GM12878 (cell line): ENCODE measurements at regions not wholly inside any gene's neighbourhood (a gene's known extent, or its start where the extent isn't known, plus 50 kb on each side); places are given as distances from the start of the nearest gene placed in this dataset.

Experiments
- ATAC-seq: fragments of 200-7000 bp; cut with Tn5 transposase; 3 replicates; pipeline ENCODE4 v1.9.1; 2020; ENCODE audit warnings: mild to moderate bottlenecking, moderate library complexity
- BruUV-seq: library from RNA; stranded (reverse); fragments of 400-500 nt; replicated peaks from 2 replicates; lab custom pipeline; 2021; lab: Mats Ljungman, UMichigan
- CTCF ChIA-PET: fragments of 300-600 bp; sonication (Branson Sonifier 250); formaldehyde crosslinking; extraction: SDS; loops from one replicate; lab custom pipeline; 2021; ENCODE audit warnings: inconsistent platforms; lab: Yijun Ruan, JAX
- POLR2A ChIA-PET: fragments of 350-600 bp; formaldehyde crosslinking; extraction: SDS; loops from one replicate; lab custom pipeline; 2021; ENCODE audit warnings: inconsistent platforms; lab: Charles Lee
- RAD21 ChIA-PET: fragments of 300-600 bp; sonication (Branson Sonifier 250); formaldehyde crosslinking; loops from one replicate; lab custom pipeline; 2023; ENCODE audit warnings: antibody characterized with exemption; ENCODE audit not compliant: unreplicated experiment; lab: Charles Lee
- SMC1A ChIA-PET: fragments of 300-600 bp; sonication (Branson Sonifier 250); formaldehyde crosslinking; loops from one replicate; lab custom pipeline; 2023; ENCODE audit not compliant: unreplicated experiment, uncharacterized antibody; lab: Charles Lee
- DNase-seq: peaks from one replicate; pipeline ENCODE4 v3.0.0-alpha.2; 2011; ENCODE audit warnings: low read depth, low spot score
- FAIRE-seq: peaks from 3 replicates; lab custom pipeline; 2011; peaks lifted over from hg19 to GRCh38; lab: Jason Lieb, UNC
- H2AFZ ChIP-seq: 2 replicates; pipeline ENCODE4 v1.6.0; 2011; ENCODE audit warnings: low read depth, low read length, control low read depth; ENCODE audit not compliant: control insufficient read depth
- H3K27ac ChIP-seq: 2 replicates; pipeline ENCODE4 v1.5.1; 2011; ENCODE audit warnings: control low read depth; ENCODE audit not compliant: control insufficient read depth, insufficient read depth
- H3K27me3 ChIP-seq, 2 experiments: replicated peaks in 1 of 2; 2 replicates each; pipeline versions ENCODE4 v1.6.0 to v1.6.1; 2011; ENCODE audit warnings: low read length in 1 of 2; ENCODE audit not compliant: control insufficient read depth in 2 of 2, insufficient read depth in 2 of 2
- H3K36me3 ChIP-seq, 2 experiments: 2 replicates each; pipeline ENCODE4 v1.5.1; 2011; ENCODE audit warnings: low read length in 1 of 2; ENCODE audit not compliant: control insufficient read depth in 2 of 2, insufficient read depth in 2 of 2
- H3K4me1 ChIP-seq: 2 replicates; pipeline ENCODE4 v1.6.1; 2011; ENCODE audit warnings: mild to moderate bottlenecking, low read length, moderate library complexity, mixed read lengths; ENCODE audit not compliant: control insufficient read depth, insufficient read depth
- H3K4me2 ChIP-seq: 2 replicates; pipeline ENCODE4 v1.6.0; 2011; ENCODE audit warnings: control low read depth; ENCODE audit not compliant: control insufficient read depth, insufficient read depth
- H3K4me3 ChIP-seq: fragments of 200-600 bp; sonication (generic); 2 replicates; pipeline ENCODE4 v1.5.1; 2016
- H3K79me2 ChIP-seq: 2 replicates; pipeline ENCODE4 v1.6.0; 2011; ENCODE audit warnings: low read length; ENCODE audit not compliant: control insufficient read depth, insufficient read depth
- H3K9ac ChIP-seq: 2 replicates; pipeline ENCODE4 v1.8.0; 2011; ENCODE audit warnings: low read length, control low read depth, mixed read lengths; ENCODE audit not compliant: control insufficient read depth, insufficient read depth
- H3K9me3 ChIP-seq: replicated peaks from 3 replicates; pipeline ENCODE4 v1.5.1; 2011; ENCODE audit warnings: mild to moderate bottlenecking, low read length; ENCODE audit not compliant: control insufficient read depth, insufficient read depth
- H4K20me1 ChIP-seq: 2 replicates; pipeline ENCODE4 v1.6.0; 2011; ENCODE audit not compliant: control insufficient read depth, insufficient read depth
- ATF7 ChIP-seq: fragments of 450-650 bp; IDR thresholded peaks from 2 replicates; pipeline ENCODE4 v1.6.1; 2016; ENCODE audit warnings: low read depth, mild to moderate bottlenecking
- BHLHE40 ChIP-seq, 2 experiments: fragments of 450-650 bp in 1 of 2; IDR thresholded peaks; 2 replicates each; pipeline ENCODE4 v1.6.1; 2011 to 2017; ENCODE audit warnings: low read depth in 2 of 2, borderline replicate concordance in 1 of 2, improper control_type of control experiment in 1 of 2, low read length in 1 of 2, mild to moderate bottlenecking in 1 of 2
- DPF2 ChIP-seq: fragments of 450-650 bp; IDR thresholded peaks from 2 replicates; pipeline ENCODE4 v1.6.1; 2017; ENCODE audit warnings: mild to moderate bottlenecking
- MTA2 ChIP-seq: fragments of 450-650 bp; IDR thresholded peaks from 2 replicates; pipeline ENCODE4 v1.6.1; 2016; ENCODE audit warnings: low read depth, mild to moderate bottlenecking, moderate library complexity
- PAX8 ChIP-seq: fragments of 450-650 bp; IDR thresholded peaks from 2 replicates; pipeline ENCODE4 v1.6.1; 2017; ENCODE audit warnings: mild to moderate bottlenecking, moderate library complexity
- SMAD5 ChIP-seq: IDR thresholded peaks from 2 replicates; pipeline ENCODE4 v1.6.1; 2016; ENCODE audit warnings: antibody characterized with exemption, low read depth
- SMARCA5 ChIP-seq: fragments of 450-650 bp; IDR thresholded peaks from 2 replicates; pipeline ENCODE4 v1.6.1; 2017; ENCODE audit warnings: mild to moderate bottlenecking
- SP1 ChIP-seq: IDR thresholded peaks from one replicate; pipeline ENCODE4 v1.6.1; 2011; ENCODE audit warnings: low read depth, low read length
- STAT1 ChIP-seq: fragments of 450-650 bp; conservative IDR thresholded peaks from 2 replicates; pipeline ENCODE4 v1.6.1; 2014; ENCODE audit warnings: antibody characterized with exemption, mild to moderate bottlenecking
- ZZZ3 ChIP-seq: IDR thresholded peaks from 2 replicates; pipeline ENCODE4 v1.6.1; 2011; ENCODE audit warnings: low read depth; ENCODE audit not compliant: control insufficient read depth, insufficient read length
- WGBS: methylation state at CpG from one replicate; pipeline ENCODE4 v1.1.6; 2016; ENCODE audit warnings: low lambda C conversion rate; ENCODE audit not compliant: insufficient replicate concordance, insufficient coverage; ENCODE audit errors: missing lambda C conversion rate; 5-methylcytosine and 5-hydroxymethylcytosine counted together
- in situ Hi-C: fragments of 300-500 bp; cut with MboI; formaldehyde crosslinking; loops from 9 replicates; pipeline ENCODE4 v1.14.3; 2018; ENCODE audit warnings: mixed read lengths
- intact Hi-C: fragments of 100-400 bp; cut with micrococcal nuclease; formaldehyde crosslinking; loops from one replicate; pipeline ENCODE4 v1.14.2; 2022; ENCODE audit not compliant: unreplicated experiment
- TF ChIP-seq, protein P1 (sequence below): fragments of 450-650 bp; IDR thresholded peaks from 2 replicates; pipeline ENCODE4 v1.6.1; 2018; ENCODE audit warnings: mild to moderate bottlenecking, low read depth, moderate library complexity; ENCODE audit not compliant: partially characterized antibody

- TF ChIP-seq ZZZ3: no peak
- TF ChIP-seq MTA2: no peak
These were observed 1974.3 kb downstream of the EFNA5 start (continued) for GRCh38 chr5:105696440-105696839.

DNA sequence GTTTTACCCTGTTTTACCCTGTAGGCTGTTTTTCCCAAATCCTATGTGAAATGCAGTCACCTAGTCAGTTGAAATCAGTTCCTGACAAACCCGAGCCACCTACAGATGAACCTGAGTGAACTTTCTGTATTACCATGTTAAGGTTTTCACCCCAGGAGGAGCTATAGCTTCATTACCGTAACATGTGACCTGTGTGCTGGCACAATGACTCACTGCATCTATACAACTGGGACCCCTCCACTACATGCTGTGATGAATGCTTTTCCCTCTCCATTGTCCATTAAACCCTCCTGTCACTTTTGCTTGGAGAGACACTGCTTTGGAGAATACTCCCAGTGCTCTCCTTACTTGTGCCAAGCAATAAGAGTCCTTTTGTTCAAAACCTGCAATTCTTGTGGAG lies 1974.8 kb downstream of the EFNA5 start:
- intact Hi-C loops: no loop called here
- no peak overlapping the region for H3K9ac ChIP-seq
- DNase-seq (no peak), FAIRE-seq (no peak), ATAC-seq (no peak)
- no peaks in the 10 kb centered on the region for H3K27me3 ChIP-seq
- 49% methylated on average over 2 of the region's 2 CpGs for WGBS
- no peak overlapping the region for H3K27ac ChIP-seq
- no peaks in the 10 kb centered on the region for H3K4me1 ChIP-seq
- in situ Hi-C loops: no loop called here
- H3K9me3 ChIP-seq: no peaks in the 10 kb centered on the region
- POLR2A ChIA-PET: no interaction called here
- CTCF ChIA-PET: no interaction called here
- H3K79me2 ChIP-seq: no peaks in the 10 kb centered on the region
- H4K20me1 ChIP-seq: no peaks in the 10 kb centered on the region
- no peak overlapping the region for H3K4me2 ChIP-seq
- H3K36me3 ChIP-seq: no peaks in the 10 kb centered on the region
- no TSS peak for BruUV-seq
- TF ChIP-seq SMAD5 (no peak), ATF7 (no peak), SMARCA5 (no peak), BHLHE40 (IDR thresholded peaks at IDR 0.05; ENCODE audit: borderline replicate concordance in 1 of 2, low read depth in 2 of 2, low read length in 1 of 2) (no peak), SP1 (no peak), STAT1 (no peak), DPF2 (no peak), PAX8 (no peak)
- TF ChIP-seq, protein P1, sequence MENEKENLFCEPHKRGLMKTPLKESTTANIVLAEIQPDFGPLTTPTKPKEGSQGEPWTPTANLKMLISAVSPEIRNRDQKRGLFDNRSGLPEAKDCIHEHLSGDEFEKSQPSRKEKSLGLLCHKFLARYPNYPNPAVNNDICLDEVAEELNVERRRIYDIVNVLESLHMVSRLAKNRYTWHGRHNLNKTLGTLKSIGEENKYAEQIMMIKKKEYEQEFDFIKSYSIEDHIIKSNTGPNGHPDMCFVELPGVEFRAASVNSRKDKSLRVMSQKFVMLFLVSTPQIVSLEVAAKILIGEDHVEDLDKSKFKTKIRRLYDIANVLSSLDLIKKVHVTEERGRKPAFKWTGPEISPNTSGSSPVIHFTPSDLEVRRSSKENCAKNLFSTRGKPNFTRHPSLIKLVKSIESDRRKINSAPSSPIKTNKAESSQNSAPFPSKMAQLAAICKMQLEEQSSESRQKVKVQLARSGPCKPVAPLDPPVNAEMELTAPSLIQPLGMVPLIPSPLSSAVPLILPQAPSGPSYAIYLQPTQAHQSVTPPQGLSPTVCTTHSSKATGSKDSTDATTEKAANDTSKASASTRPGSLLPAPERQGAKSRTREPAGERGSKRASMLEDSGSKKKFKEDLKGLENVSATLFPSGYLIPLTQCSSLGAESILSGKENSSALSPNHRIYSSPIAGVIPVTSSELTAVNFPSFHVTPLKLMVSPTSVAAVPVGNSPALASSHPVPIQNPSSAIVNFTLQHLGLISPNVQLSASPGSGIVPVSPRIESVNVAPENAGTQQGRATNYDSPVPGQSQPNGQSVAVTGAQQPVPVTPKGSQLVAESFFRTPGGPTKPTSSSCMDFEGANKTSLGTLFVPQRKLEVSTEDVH: no peak
- no peak overlapping the region for H3K4me3 ChIP-seq
- RAD21 ChIA-PET: no interaction called here
- no peak overlapping the region for H2AFZ ChIP-seq
- SMC1A ChIA-PET: no interaction called here
